ENCODE measurements at regions not wholly inside any gene's neighbourhood (a gene's known extent, or its start where the extent isn't known, plus 50 kb on each side); places are given as distances from the start of the nearest gene placed in this dataset.

DNA sequence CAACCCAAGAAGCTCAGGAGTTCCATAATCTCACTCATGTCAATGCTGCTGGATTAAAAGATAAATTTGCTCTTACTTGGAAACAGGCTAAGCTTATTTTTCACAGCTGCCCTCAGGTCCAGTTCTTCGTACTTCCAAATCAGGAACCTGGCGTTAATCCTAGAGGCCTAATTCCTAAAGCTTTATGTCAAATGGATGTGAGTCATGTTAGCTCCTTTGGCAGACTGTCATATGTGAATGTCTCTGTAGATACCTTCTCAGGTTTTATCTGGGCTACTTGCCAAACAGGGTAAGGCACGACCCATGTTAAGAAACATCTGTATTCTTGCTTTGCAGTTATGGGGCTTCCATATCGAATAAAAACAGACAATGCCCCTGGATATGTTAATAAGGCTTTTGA lies 504.6 kb downstream of the ALG10 start:
- TF ChIP-seq, protein P1, sequence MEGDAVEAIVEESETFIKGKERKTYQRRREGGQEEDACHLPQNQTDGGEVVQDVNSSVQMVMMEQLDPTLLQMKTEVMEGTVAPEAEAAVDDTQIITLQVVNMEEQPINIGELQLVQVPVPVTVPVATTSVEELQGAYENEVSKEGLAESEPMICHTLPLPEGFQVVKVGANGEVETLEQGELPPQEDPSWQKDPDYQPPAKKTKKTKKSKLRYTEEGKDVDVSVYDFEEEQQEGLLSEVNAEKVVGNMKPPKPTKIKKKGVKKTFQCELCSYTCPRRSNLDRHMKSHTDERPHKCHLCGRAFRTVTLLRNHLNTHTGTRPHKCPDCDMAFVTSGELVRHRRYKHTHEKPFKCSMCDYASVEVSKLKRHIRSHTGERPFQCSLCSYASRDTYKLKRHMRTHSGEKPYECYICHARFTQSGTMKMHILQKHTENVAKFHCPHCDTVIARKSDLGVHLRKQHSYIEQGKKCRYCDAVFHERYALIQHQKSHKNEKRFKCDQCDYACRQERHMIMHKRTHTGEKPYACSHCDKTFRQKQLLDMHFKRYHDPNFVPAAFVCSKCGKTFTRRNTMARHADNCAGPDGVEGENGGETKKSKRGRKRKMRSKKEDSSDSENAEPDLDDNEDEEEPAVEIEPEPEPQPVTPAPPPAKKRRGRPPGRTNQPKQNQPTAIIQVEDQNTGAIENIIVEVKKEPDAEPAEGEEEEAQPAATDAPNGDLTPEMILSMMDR (IDR thresholded peaks at IDR 0.05), result no peak
- TF ChIP-seq POLR2AphosphoS5 (IDR thresholded peaks at IDR 0.05; ENCODE audit: insufficient read depth in 1 of 2, low read depth in 1 of 2), result no peak
